Ovary (tissue), 3 donors: ENCODE measurements at regions not wholly inside any gene's neighbourhood (a gene's known extent, or its start where the extent isn't known, plus 50 kb on each side); places are given as distances from the start of the nearest gene placed in this dataset.
"Not testable (repeated sequence)": the region's sequence is repeated elsewhere in the genome, so short reads cannot be mapped to it uniquely, and the experiment has no call there.

Source experiments
- EP300 ChIP-seq: sonication (generic); formaldehyde crosslinking; IDR thresholded peaks from one replicate; pipeline ENCODE4 v1.6.1; 2017; ENCODE audit warnings: antibody characterized with exemption
- POLR2A ChIP-seq: fragments of 450-650 bp; IDR thresholded peaks from one replicate; pipeline ENCODE4 v1.6.1; 2017; ENCODE audit warnings: antibody characterized with exemption, mild to moderate bottlenecking, moderate library complexity
- TF ChIP-seq, protein P1 (sequence below), 3 donors: fragments of 450-650 bp in 2 of 3; fragments of 200-600 bp in 1 of 3; IDR thresholded peaks; one replicate each; pipeline versions ENCODE4 v1.5.1 to v1.8.0; 2016 to 2022; ENCODE audit warnings: antibody characterized with exemption in 3 of 3, mild to moderate bottlenecking in 1 of 3
- donor health status: DM: no; HTN: no; CAD: no.

- TF ChIP-seq EP300, POLR2A: not testable (repeated sequence)
- TF ChIP-seq, protein P1, sequence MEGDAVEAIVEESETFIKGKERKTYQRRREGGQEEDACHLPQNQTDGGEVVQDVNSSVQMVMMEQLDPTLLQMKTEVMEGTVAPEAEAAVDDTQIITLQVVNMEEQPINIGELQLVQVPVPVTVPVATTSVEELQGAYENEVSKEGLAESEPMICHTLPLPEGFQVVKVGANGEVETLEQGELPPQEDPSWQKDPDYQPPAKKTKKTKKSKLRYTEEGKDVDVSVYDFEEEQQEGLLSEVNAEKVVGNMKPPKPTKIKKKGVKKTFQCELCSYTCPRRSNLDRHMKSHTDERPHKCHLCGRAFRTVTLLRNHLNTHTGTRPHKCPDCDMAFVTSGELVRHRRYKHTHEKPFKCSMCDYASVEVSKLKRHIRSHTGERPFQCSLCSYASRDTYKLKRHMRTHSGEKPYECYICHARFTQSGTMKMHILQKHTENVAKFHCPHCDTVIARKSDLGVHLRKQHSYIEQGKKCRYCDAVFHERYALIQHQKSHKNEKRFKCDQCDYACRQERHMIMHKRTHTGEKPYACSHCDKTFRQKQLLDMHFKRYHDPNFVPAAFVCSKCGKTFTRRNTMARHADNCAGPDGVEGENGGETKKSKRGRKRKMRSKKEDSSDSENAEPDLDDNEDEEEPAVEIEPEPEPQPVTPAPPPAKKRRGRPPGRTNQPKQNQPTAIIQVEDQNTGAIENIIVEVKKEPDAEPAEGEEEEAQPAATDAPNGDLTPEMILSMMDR (IDR thresholded peaks at IDR 0.05) = not testable (repeated sequence)
Observed at GRCh38 chr7:153747969-153748368, 304.2 kb upstream of the DPP6 start.
